ENCODE measurements at regions not wholly inside any gene's neighbourhood (a gene's known extent, or its start where the extent isn't known, plus 50 kb on each side); places are given as distances from the start of the nearest gene placed in this dataset.

DNA sequence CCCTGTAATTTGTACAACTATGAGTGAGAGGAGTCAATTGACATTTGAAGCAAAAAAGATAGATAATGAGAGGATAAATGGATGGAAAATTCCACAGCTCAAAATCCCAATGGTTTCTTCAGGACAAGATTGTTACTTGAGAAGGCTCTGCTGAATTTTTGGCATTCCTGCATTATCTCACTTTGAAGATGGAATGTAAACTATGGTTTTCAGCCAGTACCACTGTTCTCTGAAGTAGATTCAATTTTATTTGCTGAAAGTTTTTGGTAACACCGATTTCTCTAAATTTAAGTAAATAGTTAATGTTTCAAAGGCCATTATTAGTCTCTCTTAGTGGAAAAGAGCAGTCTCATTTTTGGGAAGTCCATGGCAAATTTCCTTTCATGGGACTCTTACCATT, 121.9 kb upstream of the SLC38A2 start:
- peaks cover 3% of the 10 kb centered on the region for H3K36me3 Mint-ChIP-seq
- H3K9me3 Mint-ChIP-seq, result no peaks in the 10 kb centered on the region
- no peak for ATAC-seq (ENCODE audit: low read depth)
- H3K27ac Mint-ChIP-seq, result no peak overlapping the region
- no peak overlapping the region for H3K4me3 Mint-ChIP-seq
- H3K27me3 Mint-ChIP-seq, result no peaks in the 10 kb centered on the region
- H3K4me1 Mint-ChIP-seq, result no peaks in the 10 kb centered on the region
- DNase-seq (ENCODE audit: low spot score in 2 of 2), result no peak

DNA sequence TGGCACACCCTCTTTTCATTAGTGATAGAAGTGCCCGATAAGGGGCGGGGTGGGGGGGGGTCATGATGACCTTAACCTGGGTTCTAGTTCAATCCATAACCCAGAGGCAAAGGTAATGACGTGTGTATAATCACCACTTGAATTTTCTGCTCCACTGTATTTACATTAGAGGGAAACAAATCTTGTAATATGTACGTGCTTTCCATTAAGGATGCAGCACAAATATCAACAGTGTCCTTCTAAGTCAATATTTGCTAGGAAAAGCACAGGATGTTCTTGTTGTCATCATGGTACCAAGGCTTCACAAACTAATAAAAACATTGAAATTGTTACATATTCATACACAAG, 121.2 kb upstream of the SLC38A2 start:
- H3K27me3 Mint-ChIP-seq, result no peaks in the 10 kb centered on the region
- DNase-seq (ENCODE audit: low spot score in 2 of 2), result no peak
- no peaks in the 10 kb centered on the region for H3K4me1 Mint-ChIP-seq
- H3K9me3 Mint-ChIP-seq, result no peaks in the 10 kb centered on the region
- H3K27ac Mint-ChIP-seq, result no peak overlapping the region
- peaks cover 3% of the 10 kb centered on the region for H3K36me3 Mint-ChIP-seq
- H3K4me3 Mint-ChIP-seq, result no peak overlapping the region
- ATAC-seq (ENCODE audit: low read depth), result no peak

GRCh38 chr12:46493150-46493833, 120.7 kb upstream of the SLC38A2 start:
- H3K4me1 Mint-ChIP-seq, result peaks cover 4% of the 10 kb centered on the region
- no peaks in the 10 kb centered on the region for H3K27me3 Mint-ChIP-seq
- H3K4me3 Mint-ChIP-seq, result no peak overlapping the region
- no peaks in the 10 kb centered on the region for H3K9me3 Mint-ChIP-seq
- H3K27ac Mint-ChIP-seq, result no peak overlapping the region
- ATAC-seq (ENCODE audit: low read depth) (no peak), DNase-seq (ENCODE audit: low spot score in 2 of 2) (no peak)
- peaks cover 3% of the 10 kb centered on the region for H3K36me3 Mint-ChIP-seq

DNA sequence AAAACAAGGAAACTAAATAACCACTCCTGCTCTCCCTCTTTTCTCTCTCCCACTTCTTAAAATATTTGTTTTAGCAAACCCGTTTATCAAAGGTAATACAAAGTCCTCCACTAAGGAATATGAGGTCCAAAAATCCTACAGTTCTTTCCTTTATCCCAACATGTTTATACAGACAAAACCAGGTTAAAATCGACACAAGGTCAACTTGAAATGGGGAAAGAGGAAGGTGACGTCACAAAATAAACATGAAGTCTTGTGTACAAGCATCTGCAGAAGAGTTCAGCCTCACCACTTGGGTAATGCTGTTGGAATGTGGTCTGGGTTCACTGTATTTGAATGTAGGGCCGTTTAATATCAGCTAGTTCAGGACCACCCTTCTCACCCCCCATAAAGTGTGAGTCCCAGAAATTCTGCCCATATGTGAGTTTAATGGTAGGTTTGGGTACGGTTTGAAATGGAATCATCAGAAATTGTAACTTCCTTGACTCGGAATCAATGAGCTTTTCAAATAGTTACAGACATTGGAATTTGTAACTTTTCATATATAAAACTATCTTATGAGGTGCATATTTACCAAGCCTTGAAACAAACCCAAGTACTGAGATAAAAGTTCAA, 120.0 kb upstream of the SLC38A2 start:
- ATAC-seq (ENCODE audit: low read depth) (no peak), DNase-seq (ENCODE audit: low spot score in 2 of 2) (no peak)
- Mint-ChIP-seq H3K4me1 (peaks cover 4% of the 10 kb centered on the region), H3K9me3 (no peaks in the 10 kb centered on the region), H3K27ac (no peak overlapping the region), H3K36me3 (peaks cover 3% of the 10 kb centered on the region), H3K4me3 (no peak overlapping the region), H3K27me3 (no peaks in the 10 kb centered on the region)

DNA sequence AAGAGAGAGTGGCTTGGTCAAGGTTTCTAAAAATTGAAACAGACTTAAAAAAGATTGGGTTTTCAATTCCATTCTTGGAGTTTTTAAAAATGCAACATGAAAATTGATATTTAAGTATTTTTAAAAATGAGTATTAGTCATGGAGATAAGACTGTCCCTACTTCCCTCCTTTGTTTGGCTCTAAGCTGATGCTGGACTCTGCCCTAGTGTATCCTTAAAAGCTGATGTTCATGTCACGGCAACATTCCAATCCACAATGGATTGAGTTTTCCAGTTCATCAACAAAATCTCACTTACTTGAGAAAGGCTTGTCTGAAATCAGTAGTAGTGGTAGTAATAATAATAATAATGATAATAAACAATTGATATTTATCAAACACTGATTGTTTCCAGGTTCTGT, 119.0 kb upstream of the SLC38A2 start:
- Mint-ChIP-seq H3K27me3 (no peaks in the 10 kb centered on the region), H3K36me3 (peaks cover 3% of the 10 kb centered on the region), H3K4me1 (peaks cover 4% of the 10 kb centered on the region), H3K27ac (no peak overlapping the region), H3K4me3 (no peak overlapping the region), H3K9me3 (no peaks in the 10 kb centered on the region)
- ATAC-seq (ENCODE audit: low read depth) (no peak), DNase-seq (ENCODE audit: low spot score in 2 of 2) (no peak)

GRCh38 chr12:46490635-46491034, 118.1 kb upstream of the SLC38A2 start:
- Mint-ChIP-seq H3K9me3 (no peaks in the 10 kb centered on the region), H3K27me3 (no peaks in the 10 kb centered on the region), H3K27ac (no peak overlapping the region), H3K4me3 (no peak overlapping the region), H3K4me1 (peaks cover 4% of the 10 kb centered on the region), H3K36me3 (peaks cover 3% of the 10 kb centered on the region)
- DNase-seq (ENCODE audit: low spot score in 2 of 2), result no peak
- ATAC-seq (ENCODE audit: low read depth), result no peak

DNA sequence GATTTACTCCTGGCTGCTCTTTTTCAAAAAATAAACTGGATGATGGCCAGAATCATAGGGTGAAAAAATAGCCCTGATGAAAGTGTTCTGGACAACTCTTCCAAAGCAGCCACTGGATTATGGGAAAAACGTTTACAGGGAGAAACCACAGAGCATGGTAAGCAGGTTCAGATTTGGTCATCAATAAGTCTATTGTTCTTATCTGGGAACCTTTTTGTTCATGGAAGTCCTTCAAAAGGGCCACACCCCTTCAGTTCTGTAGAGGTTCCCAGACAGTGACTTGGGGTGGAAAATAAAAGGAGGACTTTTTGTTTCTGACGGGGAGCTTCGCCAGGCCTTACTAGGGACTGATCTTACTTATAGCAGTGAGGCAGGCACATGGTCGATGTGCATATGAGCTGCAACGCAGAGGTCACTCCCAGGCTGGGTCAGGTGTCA, 117.4 kb upstream of the SLC38A2 start:
- Mint-ChIP-seq H3K36me3 (peaks cover 3% of the 10 kb centered on the region), H3K27ac (no peak overlapping the region), H3K4me3 (no peak overlapping the region), H3K4me1 (peaks cover 4% of the 10 kb centered on the region), H3K9me3 (no peaks in the 10 kb centered on the region), H3K27me3 (no peaks in the 10 kb centered on the region)
- no peak for ATAC-seq (ENCODE audit: low read depth)
- no peak for DNase-seq (ENCODE audit: low spot score in 2 of 2)

DNA sequence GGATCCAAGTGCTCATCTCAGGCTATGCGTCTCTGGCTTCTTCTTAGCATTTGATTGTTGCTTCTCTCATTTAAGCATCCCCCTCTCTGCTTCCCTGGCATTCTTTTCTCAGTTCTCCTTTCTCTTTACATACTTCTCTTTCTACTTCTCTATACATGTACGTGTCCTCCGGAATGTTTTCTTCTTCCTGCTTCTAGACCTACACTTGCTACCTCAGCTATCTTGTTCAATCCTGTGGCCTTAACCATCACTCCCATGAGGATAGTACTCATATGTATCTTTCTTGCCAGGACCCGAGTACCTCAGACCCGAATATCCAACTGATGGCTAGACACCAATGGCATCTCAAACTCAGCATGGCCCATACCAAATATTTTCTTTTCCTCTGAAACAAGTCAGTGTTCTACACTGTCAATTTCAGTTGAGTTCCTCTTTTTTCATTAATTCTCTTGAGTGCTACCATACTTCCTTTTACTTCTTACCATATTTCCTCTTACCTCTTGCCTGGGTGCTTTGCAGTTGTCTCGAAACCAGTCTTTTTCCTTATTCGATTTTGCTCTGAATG, 115.1 kb upstream of the SLC38A2 start:
- peak; percentile 92 for ATAC-seq (ENCODE audit: low read depth)

DNA sequence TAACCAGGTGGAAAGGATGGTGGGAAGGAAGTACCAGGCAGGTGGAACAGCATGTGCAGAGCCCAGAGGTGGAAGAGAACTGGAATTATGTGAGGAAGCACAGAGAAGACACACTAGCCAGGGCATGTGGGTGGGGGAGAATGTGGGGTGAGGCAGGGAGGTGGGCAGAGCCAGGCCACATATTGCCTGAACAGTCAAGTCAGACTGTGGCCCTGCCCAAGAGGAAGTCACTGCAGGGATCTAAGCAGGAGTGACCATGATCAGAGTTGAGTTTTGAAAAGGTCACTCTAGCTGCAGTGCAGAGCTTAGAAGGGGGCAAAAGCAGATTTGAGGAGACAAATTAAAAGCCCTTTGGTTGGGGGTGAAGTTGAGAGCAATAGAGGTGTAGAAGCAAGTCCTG, 114.0 kb upstream of the SLC38A2 start:
- Mint-ChIP-seq H3K27me3 (no peaks in the 10 kb centered on the region), H3K4me1 (peaks cover 10% of the 10 kb centered on the region), H3K36me3 (peaks cover 8% of the 10 kb centered on the region), H3K27ac (no peak overlapping the region), H3K9me3 (peaks cover 2% of the 10 kb centered on the region), H3K4me3 (no peak overlapping the region)
- no peak for DNase-seq (ENCODE audit: low spot score in 2 of 2)
- no peak for ATAC-seq (ENCODE audit: low read depth)

More for the DNA sequence above, 115.1 kb upstream of the SLC38A2 start:
- H3K27ac Mint-ChIP-seq, result no peak overlapping the region
- no peaks in the 10 kb centered on the region for H3K36me3 Mint-ChIP-seq
- no peaks in the 10 kb centered on the region for H3K27me3 Mint-ChIP-seq
- peak; percentile 38 to 42 for DNase-seq (ENCODE audit: low spot score in 2 of 2)
- no peaks in the 10 kb centered on the region for H3K9me3 Mint-ChIP-seq
- peaks cover 4% of the 10 kb centered on the region for H3K4me1 Mint-ChIP-seq
- no peak overlapping the region for H3K4me3 Mint-ChIP-seq

DNA sequence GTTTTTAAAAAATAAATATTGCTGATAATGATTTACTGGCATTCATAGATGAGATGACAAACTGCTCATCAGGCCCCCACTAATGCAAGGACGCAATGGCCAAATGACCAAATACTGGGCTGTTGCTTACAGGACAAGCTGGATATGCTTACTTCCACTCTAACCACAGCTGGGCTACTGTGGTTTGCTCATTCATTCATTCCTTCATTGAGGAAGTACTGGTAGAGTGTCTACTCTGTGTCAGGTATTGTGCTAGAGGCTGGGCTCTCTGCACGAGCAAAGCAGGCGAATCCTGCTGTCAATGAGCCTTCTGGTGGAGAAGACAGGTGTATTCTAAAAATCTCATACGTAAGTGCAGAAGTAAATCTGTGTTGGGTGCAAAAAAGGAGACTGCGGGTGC, 113.3 kb upstream of the SLC38A2 start:
- no peaks in the 10 kb centered on the region for H3K27me3 Mint-ChIP-seq
- H3K9me3 Mint-ChIP-seq, result peaks cover 2% of the 10 kb centered on the region
- ATAC-seq (ENCODE audit: low read depth), result no peak
- H3K36me3 Mint-ChIP-seq, result peaks cover 10% of the 10 kb centered on the region
- no peak for DNase-seq (ENCODE audit: low spot score in 2 of 2)
- no peak overlapping the region for H3K4me3 Mint-ChIP-seq
- peaks cover 10% of the 10 kb centered on the region for H3K4me1 Mint-ChIP-seq
- H3K27ac Mint-ChIP-seq, result no peak overlapping the region

GRCh38 chr12:46484396-46485061, 112.0 kb upstream of the SLC38A2 start:
- Mint-ChIP-seq H3K36me3 (peaks cover 18% of the 10 kb centered on the region), H3K27me3 (no peaks in the 10 kb centered on the region), H3K4me1 (peaks cover 10% of the 10 kb centered on the region), H3K27ac (no peak overlapping the region), H3K4me3 (no peak overlapping the region), H3K9me3 (peaks cover 2% of the 10 kb centered on the region)
- ATAC-seq (ENCODE audit: low read depth), result no peak
- DNase-seq (ENCODE audit: low spot score in 2 of 2), result no peak

GRCh38 chr12:46483572-46484395, 111.2 kb upstream of the SLC38A2 start:
- no peak overlapping the region for H3K27ac Mint-ChIP-seq

GRCh38 chr12:46480724-46481123, 108.2 kb upstream of the SLC38A2 start:
- no peaks in the 10 kb centered on the region for H3K27me3 Mint-ChIP-seq
- peaks cover 18% of the 10 kb centered on the region for H3K4me1 Mint-ChIP-seq
- DNase-seq (ENCODE audit: low spot score in 2 of 2), result no peak
- ATAC-seq (ENCODE audit: low read depth), result no peak
- H3K36me3 Mint-ChIP-seq, result peaks cover 27% of the 10 kb centered on the region
- H3K9me3 Mint-ChIP-seq, result peaks cover 2% of the 10 kb centered on the region
- no peak overlapping the region for H3K27ac Mint-ChIP-seq
- no peak overlapping the region for H3K4me3 Mint-ChIP-seq

More at GRCh38 chr12:46483572-46484395, 111.2 kb upstream of the SLC38A2 start:
- Mint-ChIP-seq H3K4me1 (peaks cover 12% of the 10 kb centered on the region), H3K36me3 (peaks cover 19% of the 10 kb centered on the region), H3K4me3 (no peak overlapping the region), H3K27me3 (no peaks in the 10 kb centered on the region), H3K9me3 (peaks cover 2% of the 10 kb centered on the region)
- ATAC-seq (ENCODE audit: low read depth) (no peak), DNase-seq (ENCODE audit: low spot score in 2 of 2) (no peak)

DNA sequence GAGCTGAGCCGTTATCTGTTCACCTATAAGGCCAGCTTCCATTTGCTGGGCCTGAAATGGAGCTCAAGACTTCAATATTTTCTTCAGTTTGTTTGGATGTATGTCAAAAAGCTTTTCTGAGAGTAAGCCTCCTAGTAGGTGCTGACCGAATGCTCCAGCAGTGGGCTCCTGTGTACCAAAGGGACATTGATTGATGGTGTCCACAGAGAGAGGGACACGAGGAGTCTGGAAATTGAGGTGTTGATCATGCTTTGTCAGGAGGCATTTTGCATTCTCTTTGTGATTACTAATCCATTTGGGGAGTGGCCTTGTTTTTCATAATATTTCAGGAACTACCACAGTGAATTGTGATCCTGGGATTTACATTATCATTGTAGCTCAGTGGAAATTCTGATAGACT, 107.7 kb upstream of the SLC38A2 start:
- no peak overlapping the region for H3K27ac Mint-ChIP-seq
- peaks cover 18% of the 10 kb centered on the region for H3K4me1 Mint-ChIP-seq
- H3K4me3 Mint-ChIP-seq, result no peak overlapping the region
- H3K9me3 Mint-ChIP-seq, result peaks cover 2% of the 10 kb centered on the region
- DNase-seq (ENCODE audit: low spot score in 2 of 2) (no peak), ATAC-seq (ENCODE audit: low read depth) (no peak)
- H3K27me3 Mint-ChIP-seq, result no peaks in the 10 kb centered on the region
- peaks cover 27% of the 10 kb centered on the region for H3K36me3 Mint-ChIP-seq
